Endothelial cell of umbilical vein (primary cell): ENCODE measurements at regions not wholly inside any gene's neighbourhood (a gene's known extent, or its start where the extent isn't known, plus 50 kb on each side); places are given as distances from the start of the nearest gene placed in this dataset.

ENCODE experiments used
- BruUV-seq: library from RNA; stranded (reverse); fragments of 400-500 nt; replicated peaks from 2 replicates; lab custom pipeline; 2021; lab: Mats Ljungman, UMichigan
- CTCF ChIA-PET: fragments of 300-600, 350-600 bp; sonication (Branson Sonifier 250); formaldehyde crosslinking; loops from one replicate; lab custom pipeline; 2021; ENCODE audit warnings: antibody characterized with exemption, inconsistent platforms; lab: Charles Lee
- POLR2A ChIA-PET: fragments of 300-600, 350-600 bp; sonication (Branson Sonifier 250); formaldehyde crosslinking; loops from one replicate; lab custom pipeline; 2021; ENCODE audit warnings: antibody characterized with exemption, inconsistent platforms; lab: Charles Lee
- DNase-seq: peaks from one replicate; pipeline ENCODE4 v3.0.0-alpha.2; 2011; ENCODE audit warnings: low read depth, low spot score
- FAIRE-seq: peaks from 2 replicates; lab custom pipeline; 2011; peaks lifted over from hg19 to GRCh38; lab: Jason Lieb, UNC
- H2AFZ ChIP-seq: 2 replicates; pipeline ENCODE4 v1.6.0; 2012; ENCODE audit warnings: low read depth, low read length, control low read depth, inconsistent platforms
- H3K27ac ChIP-seq: 2 replicates; pipeline ENCODE4 v1.5.1; 2011; ENCODE audit warnings: low read depth, mild to moderate bottlenecking, control low read depth, low read length, moderate library complexity; ENCODE audit not compliant: insufficient read depth
- H3K27me3 ChIP-seq, 2 experiments: 2 replicates each; pipeline versions ENCODE4 v1.6.0 to v1.6.1; 2011; ENCODE audit warnings: low read length in 2 of 2, mixed read lengths in 1 of 2; ENCODE audit not compliant: control insufficient read depth in 2 of 2, insufficient read depth in 2 of 2
- H3K36me3 ChIP-seq, 2 experiments: 2 replicates in 1 of 2; 3 replicates in 1 of 2; pipeline ENCODE4 v1.5.1; 2011; ENCODE audit warnings: low read length in 2 of 2, mild to moderate bottlenecking in 1 of 2, moderate library complexity in 1 of 2; ENCODE audit not compliant: control insufficient read depth in 2 of 2, insufficient read depth in 2 of 2; ENCODE audit errors: extremely low read depth in 1 of 2
- H3K4me1 ChIP-seq: 3 replicates; pipeline ENCODE4 v1.5.1; 2011; ENCODE audit warnings: mild to moderate bottlenecking, low read length; ENCODE audit not compliant: control insufficient read depth, insufficient read depth; ENCODE audit errors: extremely low read depth
- H3K4me2 ChIP-seq: 2 replicates; pipeline ENCODE4 v1.6.1; 2011; ENCODE audit warnings: low read length, control low read depth, mixed read lengths; ENCODE audit not compliant: insufficient read depth
- H3K4me3 ChIP-seq, 3 experiments: fragments of 200-600 bp in 1 of 3; sonication (generic), shearing (Covaris generic) in 1 of 3; replicated peaks in 1 of 3; 2 replicates each; pipeline ENCODE4 v1.5.1; 2011 to 2016; ENCODE audit warnings: control low read depth in 3 of 3, low read length in 3 of 3, mild to moderate bottlenecking in 2 of 3, inconsistent platforms in 1 of 3, low read depth in 1 of 3, moderate library complexity in 1 of 3; ENCODE audit not compliant: insufficient read depth in 1 of 3
- H3K79me2 ChIP-seq: 2 replicates; pipeline ENCODE4 v1.6.0; 2012; ENCODE audit warnings: low read length, inconsistent platforms; ENCODE audit not compliant: control insufficient read depth, insufficient read depth
- H3K9ac ChIP-seq: replicated peaks from 2 replicates; pipeline ENCODE3; 2011; ENCODE audit warnings: low read length, control low read depth; ENCODE audit not compliant: insufficient read depth; ENCODE audit errors: extremely low read depth
- H3K9me1 ChIP-seq: replicated peaks from 3 replicates; pipeline ENCODE4 v1.6.0; 2011; ENCODE audit warnings: mild to moderate bottlenecking, low read length; ENCODE audit not compliant: control insufficient read depth, insufficient read depth; ENCODE audit errors: extremely low read depth
- H3K9me3 ChIP-seq: replicated peaks from 2 replicates; pipeline ENCODE4 v1.5.1; 2012; ENCODE audit warnings: low read length, inconsistent platforms; ENCODE audit not compliant: control insufficient read depth, insufficient read depth
- H4K20me1 ChIP-seq: replicated peaks from 2 replicates; pipeline ENCODE3; 2011; ENCODE audit warnings: mild to moderate bottlenecking, low read length; ENCODE audit not compliant: control insufficient read depth, insufficient read depth; ENCODE audit errors: extremely low read depth
- EZH2 ChIP-seq: IDR thresholded peaks from 2 replicates; pipeline ENCODE4 v1.6.1; 2012; ENCODE audit warnings: borderline replicate concordance, low read depth, mild to moderate bottlenecking, moderate library complexity, low read length, inconsistent platforms; ENCODE audit not compliant: severe bottlenecking
- FOS ChIP-seq: IDR thresholded peaks from 2 replicates; pipeline ENCODE4 v1.6.1; 2011; ENCODE audit warnings: mild to moderate bottlenecking, low read length, moderate library complexity, borderline replicate concordance; ENCODE audit not compliant: insufficient read depth
- GATA2 ChIP-seq: IDR thresholded peaks from 2 replicates; pipeline ENCODE4 v1.7.0; 2011; ENCODE audit warnings: low read depth, mild to moderate bottlenecking, moderate library complexity, mixed read lengths, low read length; ENCODE audit not compliant: insufficient read length, insufficient read depth
- JUN ChIP-seq: IDR thresholded peaks from 2 replicates; pipeline ENCODE4 v1.6.1; 2011; ENCODE audit warnings: borderline replicate concordance, low read depth; ENCODE audit not compliant: insufficient read length, insufficient read depth
- MYC ChIP-seq: IDR thresholded peaks from one replicate; pipeline ENCODE4 v1.6.1; 2011; ENCODE audit warnings: mild to moderate bottlenecking, low read depth, low read length
- POLR2A ChIP-seq: IDR thresholded peaks from 2 replicates; pipeline ENCODE4 v1.6.1; 2012; ENCODE audit warnings: low read depth, mild to moderate bottlenecking, control low read depth, low read length
- POLR2AphosphoS5 ChIP-seq: IDR thresholded peaks from 2 replicates; pipeline ENCODE4 v1.6.1; 2012; ENCODE audit warnings: low read depth, mild to moderate bottlenecking, control low read depth, low read length, moderate library complexity; ENCODE audit not compliant: insufficient read depth
- dilution Hi-C: fragments of 300-500 bp; cut with MboI; formaldehyde crosslinking; loops from one replicate; pipeline ENCODE4 v1.15.0; 2019; ENCODE audit warnings: low sequenced_read_pairs; ENCODE audit not compliant: extremely low pct_ligation_motif_present
- intact Hi-C: fragments of 100-400 bp; cut with micrococcal nuclease; formaldehyde crosslinking; loops from one replicate; pipeline ENCODE4 v1.10.0; 2022
- TF ChIP-seq, protein P1 (sequence below): IDR thresholded peaks from 2 replicates; pipeline ENCODE4 v1.6.1; 2011; ENCODE audit not compliant: insufficient read depth, insufficient read length
- TF ChIP-seq, protein P2 (sequence below), 2 donors: IDR thresholded peaks; 1 replicate in 1 of 2; 2 replicates in 1 of 2; pipeline ENCODE4 v1.5.1; 2011; ENCODE audit warnings: low read length in 2 of 2, mild to moderate bottlenecking in 2 of 2, moderate library complexity in 2 of 2, control low read depth in 1 of 2, inconsistent platforms in 1 of 2, low read depth in 1 of 2; ENCODE audit not compliant: insufficient read depth in 1 of 2; ENCODE audit errors: extremely low read depth in 1 of 2

DNA sequence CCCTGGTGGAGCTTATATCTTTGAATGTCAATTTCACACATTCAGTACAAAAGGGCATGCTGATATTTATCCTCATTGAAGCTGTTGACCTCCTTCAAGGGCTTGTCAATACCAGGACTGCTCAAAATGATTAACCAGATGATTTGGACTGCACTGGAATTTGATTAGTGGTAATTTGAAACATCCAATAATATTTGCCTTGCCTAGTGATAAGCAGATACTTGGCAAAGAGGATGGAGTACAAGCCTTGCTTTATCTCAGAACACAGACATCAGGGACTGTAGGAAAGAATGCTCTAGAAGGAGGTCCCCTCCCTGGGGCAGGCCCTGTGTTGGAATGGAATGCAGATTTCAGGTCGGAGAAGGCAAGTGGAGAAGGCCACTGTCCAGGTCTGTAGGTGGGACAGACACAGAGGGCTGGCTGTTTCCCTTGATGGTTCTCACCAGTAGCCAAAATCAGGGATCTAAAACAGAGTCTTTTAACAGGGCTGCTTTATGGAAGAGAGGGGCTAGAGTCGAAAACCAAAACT is 64.8 kb upstream of the ZNF648 start:
- Histone ChIP-seq H3K36me3 (no peaks in the 10 kb centered on the region), H3K9me3 (no peaks in the 10 kb centered on the region), H3K27ac (no peak overlapping the region), H3K79me2 (no peaks in the 10 kb centered on the region), H4K20me1 (no peaks in the 10 kb centered on the region), H2AFZ (no peak overlapping the region), H3K9me1 (no peaks in the 10 kb centered on the region), H3K4me2 (no peak overlapping the region), H3K9ac (no peak overlapping the region), H3K4me1 (no peaks in the 10 kb centered on the region), H3K27me3 (no peaks in the 10 kb centered on the region), H3K4me3 (no peak overlapping the region)
- BruUV-seq: no TSS peak
- TF ChIP-seq, protein P1, sequence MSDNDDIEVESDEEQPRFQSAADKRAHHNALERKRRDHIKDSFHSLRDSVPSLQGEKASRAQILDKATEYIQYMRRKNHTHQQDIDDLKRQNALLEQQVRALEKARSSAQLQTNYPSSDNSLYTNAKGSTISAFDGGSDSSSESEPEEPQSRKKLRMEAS: no peak
- TF ChIP-seq GATA2 (no peak), FOS (no peak), MYC (no peak), POLR2AphosphoS5 (no peak), EZH2 (no peak), POLR2A (no peak), JUN (no peak)
- TF ChIP-seq, protein P2, sequence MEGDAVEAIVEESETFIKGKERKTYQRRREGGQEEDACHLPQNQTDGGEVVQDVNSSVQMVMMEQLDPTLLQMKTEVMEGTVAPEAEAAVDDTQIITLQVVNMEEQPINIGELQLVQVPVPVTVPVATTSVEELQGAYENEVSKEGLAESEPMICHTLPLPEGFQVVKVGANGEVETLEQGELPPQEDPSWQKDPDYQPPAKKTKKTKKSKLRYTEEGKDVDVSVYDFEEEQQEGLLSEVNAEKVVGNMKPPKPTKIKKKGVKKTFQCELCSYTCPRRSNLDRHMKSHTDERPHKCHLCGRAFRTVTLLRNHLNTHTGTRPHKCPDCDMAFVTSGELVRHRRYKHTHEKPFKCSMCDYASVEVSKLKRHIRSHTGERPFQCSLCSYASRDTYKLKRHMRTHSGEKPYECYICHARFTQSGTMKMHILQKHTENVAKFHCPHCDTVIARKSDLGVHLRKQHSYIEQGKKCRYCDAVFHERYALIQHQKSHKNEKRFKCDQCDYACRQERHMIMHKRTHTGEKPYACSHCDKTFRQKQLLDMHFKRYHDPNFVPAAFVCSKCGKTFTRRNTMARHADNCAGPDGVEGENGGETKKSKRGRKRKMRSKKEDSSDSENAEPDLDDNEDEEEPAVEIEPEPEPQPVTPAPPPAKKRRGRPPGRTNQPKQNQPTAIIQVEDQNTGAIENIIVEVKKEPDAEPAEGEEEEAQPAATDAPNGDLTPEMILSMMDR (IDR thresholded peaks at IDR 0.05; ENCODE audit: extremely low read depth in 1 of 2, insufficient read depth in 1 of 2, low read depth in 1 of 2, low read length in 2 of 2): no peak
- intact Hi-C loops (no loop called here), dilution Hi-C loops (no loop called here)
- DNase-seq: no peak
- ChIA-PET POLR2A (no interaction called here), CTCF (interaction anchor here (1.3 kb wide), 1 partner anchor 17 kb away, joined by 5 read pairs; no protein-coding TSS in a partner anchor)
- FAIRE-seq: no peak
